OCI-LY7 (cell line): ENCODE measurements at regions not wholly inside any gene's neighbourhood (a gene's known extent, or its start where the extent isn't known, plus 50 kb on each side); places are given as distances from the start of the nearest gene placed in this dataset.
A peak's percentile ranks its signal among the peaks of the same experiment; 100 is the strongest.

Source experiments
- BruUV-seq: library from RNA; stranded (reverse); fragments of 400-500 nt; replicated peaks from 2 replicates; lab custom pipeline; 2021; lab: Mats Ljungman, UMichigan
- CTCF ChIA-PET: fragments of 300-600 bp; sonication (Branson Sonifier 250); formaldehyde crosslinking; loops from one replicate; lab custom pipeline; 2022; ENCODE audit warnings: antibody characterized with exemption; ENCODE audit not compliant: unreplicated experiment; lab: Charles Lee
- POLR2A ChIA-PET: fragments of 300-600 bp; sonication (Branson Sonifier 250); formaldehyde crosslinking; loops from one replicate; lab custom pipeline; 2022; ENCODE audit warnings: antibody characterized with exemption; lab: Charles Lee
- DNase-seq: peaks from one replicate; pipeline ENCODE4 v3.0.0-alpha.2; 2015; ENCODE audit warnings: low spot score
- H2AFZ ChIP-seq: fragments of 200-600 bp; sonication (generic), shearing (Covaris generic); 2 replicates; pipeline ENCODE4 v1.6.1; 2014; ENCODE audit warnings: mild to moderate bottlenecking, antibody characterized with exemption, low read length, moderate library complexity
- H3K27ac ChIP-seq: fragments of 200-600 bp; sonication (generic); 2 replicates; pipeline ENCODE4 v1.5.1; 2014; ENCODE audit warnings: mixed run types, low read depth, mild to moderate bottlenecking, moderate library complexity, low read length, inconsistent platforms; ENCODE audit not compliant: poor library complexity, severe bottlenecking
- H3K36me3 ChIP-seq: fragments of 200-600 bp; sonication (generic); 2 replicates; pipeline ENCODE4 v1.6.1; 2014; ENCODE audit warnings: mild to moderate bottlenecking, antibody characterized with exemption, low read length, moderate library complexity, mixed read lengths; ENCODE audit not compliant: insufficient read depth
- H3K4me1 ChIP-seq: fragments of 200-600 bp; sonication (generic); 2 replicates; pipeline ENCODE4 v1.5.1; 2014; ENCODE audit warnings: mild to moderate bottlenecking, low read length; ENCODE audit not compliant: insufficient read depth, poor library complexity, severe bottlenecking
- H3K4me2 ChIP-seq: fragments of 200-600 bp; sonication (generic); 2 replicates; pipeline ENCODE4 v1.6.1; 2014; ENCODE audit warnings: mild to moderate bottlenecking, low read length
- H3K4me3 ChIP-seq: fragments of 200-600 bp; sonication (generic); 2 replicates; pipeline ENCODE4 v1.5.1; 2014; ENCODE audit warnings: mild to moderate bottlenecking, low read depth, low read length; ENCODE audit not compliant: poor library complexity, severe bottlenecking
- H3K79me2 ChIP-seq: fragments of 200-600 bp; sonication (generic); 2 replicates; pipeline ENCODE4 v1.6.1; 2016; ENCODE audit warnings: low read depth, mild to moderate bottlenecking, low read length, moderate library complexity, mixed read lengths; ENCODE audit not compliant: insufficient read depth
- H3K9me2 ChIP-seq: fragments of 200-600 bp; sonication (generic); 2 replicates; pipeline ENCODE4 v1.6.1; 2016; ENCODE audit warnings: mild to moderate bottlenecking, low read length, mixed read lengths; ENCODE audit not compliant: insufficient read depth
- H3K9me3 ChIP-seq: fragments of 200-600 bp; sonication (generic); 2 replicates; pipeline ENCODE4 v1.6.1; 2014; ENCODE audit warnings: mild to moderate bottlenecking, mixed run types, low read length, mixed read lengths
- H4K20me1 ChIP-seq: fragments of 200-600 bp; sonication (generic); 2 replicates; pipeline ENCODE4 v1.6.1; 2014; ENCODE audit warnings: mild to moderate bottlenecking, antibody characterized with exemption, low read length, moderate library complexity, mixed read lengths; ENCODE audit not compliant: insufficient read depth
- EZH2phosphoT487 ChIP-seq: fragments of 200-600 bp; sonication (generic); IDR thresholded peaks from 2 replicates; pipeline ENCODE4 v1.6.1; 2018; ENCODE audit warnings: low read depth, borderline replicate concordance, mild to moderate bottlenecking, mixed run types, antibody characterized with exemption, low read length, moderate library complexity, mixed read lengths
- intact Hi-C: fragments of 100-400 bp; cut with micrococcal nuclease; formaldehyde crosslinking; loops from one replicate; pipeline ENCODE4 v1.10.0; 2022; ENCODE audit not compliant: unreplicated experiment
- TF ChIP-seq, protein P1 (sequence below): fragments of 200-600 bp; sonication (generic); conservative IDR thresholded peaks from 2 replicates; pipeline ENCODE4 v1.5.1; 2014; ENCODE audit warnings: mild to moderate bottlenecking, antibody characterized with exemption, low read length, moderate library complexity, mixed read lengths

DNA sequence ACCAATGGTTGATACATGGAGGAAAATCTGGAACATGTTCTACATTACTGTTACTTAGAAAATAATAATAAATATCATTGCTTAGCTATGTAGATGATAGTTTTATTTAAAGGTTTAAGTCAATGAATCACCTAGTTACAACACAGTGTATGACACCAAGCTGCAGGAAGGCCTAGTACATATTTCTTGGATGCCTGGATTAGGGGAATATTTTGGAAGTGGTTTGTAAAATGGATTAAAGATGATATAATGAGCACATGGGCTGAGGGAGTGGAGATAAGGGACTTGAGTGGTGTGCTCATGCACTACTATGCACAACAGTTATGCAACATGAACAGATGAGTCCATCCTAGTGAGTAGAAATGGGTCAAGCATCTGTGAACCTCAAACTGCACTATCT, 1358.0 kb downstream of the CDY2B start:
- no peaks in the 10 kb centered on the region for H3K79me2 ChIP-seq
- BruUV-seq: no TSS peak
- CTCF ChIA-PET: no interaction called here
- H3K4me1 ChIP-seq: no peaks in the 10 kb centered on the region
- DNase-seq: no peak
- no peak overlapping the region for H2AFZ ChIP-seq
- intact Hi-C loops: no loop called here
- H3K4me3 ChIP-seq: no peak overlapping the region
- no peaks in the 10 kb centered on the region for H3K36me3 ChIP-seq
- POLR2A ChIA-PET: no interaction called here
- H3K27ac ChIP-seq: no peak overlapping the region
- no peaks in the 10 kb centered on the region for H4K20me1 ChIP-seq
- TF ChIP-seq, protein P1, sequence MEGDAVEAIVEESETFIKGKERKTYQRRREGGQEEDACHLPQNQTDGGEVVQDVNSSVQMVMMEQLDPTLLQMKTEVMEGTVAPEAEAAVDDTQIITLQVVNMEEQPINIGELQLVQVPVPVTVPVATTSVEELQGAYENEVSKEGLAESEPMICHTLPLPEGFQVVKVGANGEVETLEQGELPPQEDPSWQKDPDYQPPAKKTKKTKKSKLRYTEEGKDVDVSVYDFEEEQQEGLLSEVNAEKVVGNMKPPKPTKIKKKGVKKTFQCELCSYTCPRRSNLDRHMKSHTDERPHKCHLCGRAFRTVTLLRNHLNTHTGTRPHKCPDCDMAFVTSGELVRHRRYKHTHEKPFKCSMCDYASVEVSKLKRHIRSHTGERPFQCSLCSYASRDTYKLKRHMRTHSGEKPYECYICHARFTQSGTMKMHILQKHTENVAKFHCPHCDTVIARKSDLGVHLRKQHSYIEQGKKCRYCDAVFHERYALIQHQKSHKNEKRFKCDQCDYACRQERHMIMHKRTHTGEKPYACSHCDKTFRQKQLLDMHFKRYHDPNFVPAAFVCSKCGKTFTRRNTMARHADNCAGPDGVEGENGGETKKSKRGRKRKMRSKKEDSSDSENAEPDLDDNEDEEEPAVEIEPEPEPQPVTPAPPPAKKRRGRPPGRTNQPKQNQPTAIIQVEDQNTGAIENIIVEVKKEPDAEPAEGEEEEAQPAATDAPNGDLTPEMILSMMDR: no peak
- TF ChIP-seq EZH2phosphoT487: no peak
- no peaks in the 10 kb centered on the region for H3K9me2 ChIP-seq
- no peaks in the 10 kb centered on the region for H3K9me3 ChIP-seq
- no peak overlapping the region for H3K4me2 ChIP-seq

DNA sequence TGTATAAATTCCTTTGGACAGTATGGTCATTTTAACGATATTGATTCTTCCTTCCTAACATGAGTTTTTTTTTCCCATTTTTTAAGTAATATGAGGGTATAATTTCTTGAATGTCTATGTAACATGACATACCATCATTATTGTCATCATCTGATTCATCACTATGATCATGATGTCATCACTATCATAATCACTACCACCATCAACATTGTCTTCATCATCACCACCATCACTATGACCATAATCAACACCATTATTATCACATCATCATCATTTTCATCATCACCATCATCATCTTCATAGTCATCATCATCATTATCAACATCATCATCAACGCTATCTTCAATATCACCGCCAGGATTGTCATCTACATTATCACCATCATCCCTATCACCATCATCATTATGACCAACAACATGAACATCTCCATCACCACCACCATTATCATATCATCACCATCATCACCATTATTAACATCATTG, 1377.2 kb downstream of the CDY2B start:
- intact Hi-C loops: no loop called here
- CTCF ChIA-PET: no interaction called here
- no peak overlapping the region for H3K27ac ChIP-seq

DNA sequence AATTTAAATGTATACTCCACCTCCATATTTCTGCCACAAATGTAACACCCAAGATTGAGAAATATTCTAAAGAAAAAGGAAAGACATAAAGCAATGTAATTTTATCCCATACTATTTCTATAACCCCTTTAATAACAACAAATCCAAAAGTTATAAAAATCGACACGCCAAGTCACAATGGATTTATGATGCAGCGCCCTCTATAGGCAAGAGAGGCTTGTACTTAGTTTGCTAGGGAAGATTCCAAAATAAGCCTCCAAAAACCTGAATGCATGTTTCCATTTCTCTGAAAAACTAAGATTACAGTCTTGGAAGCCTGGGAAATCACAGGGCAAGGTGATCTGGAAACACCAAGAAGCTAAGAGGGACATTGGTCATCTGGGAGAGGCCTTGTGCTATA, 1389.3 kb downstream of the CDY2B start:
- Histone ChIP-seq H2AFZ (no peak overlapping the region), H3K4me1 (no peaks in the 10 kb centered on the region), H3K27ac (no peak overlapping the region), H4K20me1 (no peaks in the 10 kb centered on the region), H3K79me2 (no peaks in the 10 kb centered on the region), H3K36me3 (no peaks in the 10 kb centered on the region), H3K9me3 (no peaks in the 10 kb centered on the region), H3K9me2 (no peaks in the 10 kb centered on the region), H3K4me3 (no peak overlapping the region), H3K4me2 (no peak overlapping the region)
- BruUV-seq: no TSS peak
- intact Hi-C loops: no loop called here
- CTCF ChIA-PET: no interaction called here
- peak; percentile 4 for DNase-seq
- POLR2A ChIA-PET: no interaction called here
- no peak for TF ChIP-seq EZH2phosphoT487
- TF ChIP-seq, protein P1: peak; percentile 63

More for the DNA sequence above, 1377.2 kb downstream of the CDY2B start:
- H4K20me1 ChIP-seq: no peaks in the 10 kb centered on the region
- no TSS peak for BruUV-seq
- POLR2A ChIA-PET: no interaction called here
- TF ChIP-seq, protein P1: no peak
- no peak for TF ChIP-seq EZH2phosphoT487
- H3K9me2 ChIP-seq: no peaks in the 10 kb centered on the region
- no peaks in the 10 kb centered on the region for H3K79me2 ChIP-seq
- H2AFZ ChIP-seq: no peak overlapping the region
- no peak for DNase-seq
- H3K4me3 ChIP-seq: no peak overlapping the region
- no peaks in the 10 kb centered on the region for H3K36me3 ChIP-seq
- no peak overlapping the region for H3K4me2 ChIP-seq
- H3K9me3 ChIP-seq: no peaks in the 10 kb centered on the region
- H3K4me1 ChIP-seq: no peaks in the 10 kb centered on the region
